ENCODE measurements at regions not wholly inside any gene's neighbourhood (a gene's known extent, or its start where the extent isn't known, plus 50 kb on each side); places are given as distances from the start of the nearest gene placed in this dataset.

DNA sequence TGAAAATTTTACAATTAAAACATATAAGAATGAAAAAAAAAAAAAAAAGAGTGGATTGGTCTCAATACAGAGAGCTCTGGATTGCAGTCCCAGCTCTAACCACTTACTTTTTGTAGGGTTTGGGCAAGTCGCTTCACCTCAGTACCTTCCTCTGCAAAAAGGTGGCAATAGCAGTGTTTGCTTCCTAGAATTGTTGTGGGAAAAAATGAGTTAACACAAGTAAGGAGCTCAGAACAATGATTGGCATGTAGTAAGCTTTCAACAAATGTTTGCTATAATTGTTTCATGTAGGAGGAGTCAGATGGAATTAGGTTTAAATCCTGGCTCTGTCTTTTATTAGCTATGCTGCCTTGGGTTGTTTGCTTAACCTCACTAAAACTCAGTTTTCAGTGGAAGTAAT lies 425.2 kb upstream of the TBL1XR1 start:
- TF ChIP-seq, protein P1, sequence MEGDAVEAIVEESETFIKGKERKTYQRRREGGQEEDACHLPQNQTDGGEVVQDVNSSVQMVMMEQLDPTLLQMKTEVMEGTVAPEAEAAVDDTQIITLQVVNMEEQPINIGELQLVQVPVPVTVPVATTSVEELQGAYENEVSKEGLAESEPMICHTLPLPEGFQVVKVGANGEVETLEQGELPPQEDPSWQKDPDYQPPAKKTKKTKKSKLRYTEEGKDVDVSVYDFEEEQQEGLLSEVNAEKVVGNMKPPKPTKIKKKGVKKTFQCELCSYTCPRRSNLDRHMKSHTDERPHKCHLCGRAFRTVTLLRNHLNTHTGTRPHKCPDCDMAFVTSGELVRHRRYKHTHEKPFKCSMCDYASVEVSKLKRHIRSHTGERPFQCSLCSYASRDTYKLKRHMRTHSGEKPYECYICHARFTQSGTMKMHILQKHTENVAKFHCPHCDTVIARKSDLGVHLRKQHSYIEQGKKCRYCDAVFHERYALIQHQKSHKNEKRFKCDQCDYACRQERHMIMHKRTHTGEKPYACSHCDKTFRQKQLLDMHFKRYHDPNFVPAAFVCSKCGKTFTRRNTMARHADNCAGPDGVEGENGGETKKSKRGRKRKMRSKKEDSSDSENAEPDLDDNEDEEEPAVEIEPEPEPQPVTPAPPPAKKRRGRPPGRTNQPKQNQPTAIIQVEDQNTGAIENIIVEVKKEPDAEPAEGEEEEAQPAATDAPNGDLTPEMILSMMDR (conservative IDR thresholded peaks at IDR 0.05) = no peak
- TF ChIP-seq EZH2 (IDR thresholded peaks at IDR 0.05; ENCODE audit: low read depth) = no peak

All from PC-9 (cell line).